ENCODE measurements at regions not wholly inside any gene's neighbourhood (a gene's known extent, or its start where the extent isn't known, plus 50 kb on each side); places are given as distances from the start of the nearest gene placed in this dataset.
A peak's percentile ranks its signal among the peaks of the same experiment; 100 is the strongest.
"Not testable (repeated sequence)": the region's sequence is repeated elsewhere in the genome, so short reads cannot be mapped to it uniquely, and the experiment has no call there.

DNA sequence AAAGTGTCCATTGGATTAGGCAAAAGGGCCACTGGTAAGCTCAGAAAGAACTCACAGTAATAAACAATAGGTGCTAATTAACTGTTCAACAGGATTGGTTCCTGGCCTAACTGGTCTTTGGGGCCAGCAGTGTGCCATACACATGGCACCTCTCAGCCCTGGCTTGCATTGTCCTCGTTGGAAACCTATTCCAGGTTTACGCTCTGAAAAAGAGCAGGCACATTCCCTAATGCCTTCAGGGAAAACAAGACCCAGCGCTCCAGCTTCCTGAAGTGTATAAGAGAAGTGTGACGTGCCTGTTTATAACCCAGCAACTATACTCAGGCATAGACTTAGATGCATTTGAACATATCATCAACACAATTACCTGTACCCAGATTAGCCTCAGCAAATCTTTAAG, 51.9 kb upstream of the RBM47 start:
- no peak for DNase-seq (ENCODE audit: low read depth in 1 of 2, low spot score in 1 of 2)

DNA sequence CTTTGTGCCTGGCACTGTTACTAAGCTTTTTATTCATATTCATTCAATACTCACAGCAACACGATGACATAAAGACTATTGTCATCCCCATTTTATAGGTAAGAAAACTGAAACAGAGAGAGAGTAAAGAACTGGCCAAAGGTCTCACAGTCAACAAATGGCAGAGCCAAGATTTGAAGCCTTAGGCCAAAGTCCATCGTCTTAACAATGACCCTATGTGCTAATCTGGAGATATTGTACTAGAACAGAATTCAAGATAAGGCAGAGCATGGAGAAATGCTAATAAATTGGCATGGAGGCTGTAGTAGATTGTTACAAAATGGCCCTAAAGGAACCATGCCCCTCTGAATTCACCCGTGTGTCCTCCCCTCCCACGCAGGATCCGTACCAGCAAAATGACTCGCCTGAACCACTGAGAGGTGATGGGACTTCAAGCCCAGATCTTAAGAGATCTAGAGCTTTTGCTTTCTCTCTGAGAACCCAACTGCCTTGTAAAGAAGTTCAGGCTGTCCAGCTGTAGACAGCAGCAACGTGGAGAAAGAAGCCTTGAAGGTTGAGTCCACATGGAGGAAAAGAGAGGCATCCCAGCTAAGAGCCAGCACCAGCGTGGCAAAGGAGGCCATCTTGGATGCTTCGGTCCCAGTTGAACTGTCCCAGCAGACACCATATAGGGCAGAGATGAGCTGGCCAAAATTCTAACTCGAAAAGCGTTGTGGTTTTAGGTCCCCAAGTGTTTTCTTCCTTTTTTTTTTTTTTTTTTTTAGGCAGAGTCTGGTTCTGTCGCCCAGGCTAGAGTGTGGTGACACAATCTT, 52.8 kb upstream of the RBM47 start:
- no peak for DNase-seq (ENCODE audit: low read depth in 1 of 2, low spot score in 1 of 2)

DNA sequence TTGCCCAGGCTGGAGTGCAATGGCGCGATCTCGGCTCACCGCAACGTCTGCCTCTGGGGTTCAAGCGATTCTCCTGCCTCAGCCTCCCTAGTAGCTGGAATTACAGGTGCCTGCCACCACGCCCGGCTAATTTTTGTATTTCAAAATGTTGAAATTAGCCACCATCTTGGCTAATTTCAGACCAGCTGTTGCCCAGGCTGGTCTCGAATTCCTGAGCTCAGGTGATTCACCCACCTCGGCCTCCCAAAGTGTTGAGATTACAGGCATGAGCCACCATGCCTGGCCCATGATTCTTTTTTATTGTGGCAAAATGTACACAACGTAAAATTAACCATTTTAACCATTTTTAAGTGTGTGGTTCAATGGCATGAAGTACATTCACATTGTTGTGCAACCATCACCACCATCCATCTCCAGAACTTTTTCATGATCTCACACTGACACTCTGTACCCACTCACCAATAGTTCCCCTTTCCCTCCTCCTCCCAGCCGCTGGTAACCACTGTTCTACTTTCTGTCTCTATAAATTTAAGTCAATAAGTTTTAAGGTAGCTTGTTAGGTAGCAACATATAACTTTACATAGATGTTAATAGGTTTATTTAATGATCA, 54.0 kb upstream of the RBM47 start:
- not testable (repeated sequence) for DNase-seq (ENCODE audit: low read depth in 1 of 2, low spot score in 1 of 2)

DNA sequence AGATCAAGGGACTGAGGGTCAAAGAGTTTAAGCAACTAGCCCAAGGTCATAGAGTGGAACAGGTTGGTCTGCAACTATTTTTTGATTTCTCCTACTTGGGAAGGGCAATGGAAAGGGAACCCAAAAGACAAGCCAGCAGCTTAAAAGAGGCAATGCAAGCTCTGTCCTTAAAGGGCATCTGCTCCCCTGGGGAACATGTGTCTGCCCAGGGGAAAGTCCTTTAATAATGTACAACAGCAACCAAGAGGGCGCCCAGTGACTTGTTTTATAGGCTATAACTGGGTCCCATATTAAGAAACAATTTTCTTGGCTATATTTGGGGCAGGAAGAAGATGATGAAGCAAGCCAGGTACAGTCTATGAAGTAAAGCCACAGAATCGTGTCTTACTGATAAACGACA, 54.7 kb upstream of the RBM47 start:
- no peak for DNase-seq (ENCODE audit: low read depth in 1 of 2, low spot score in 1 of 2)

DNA sequence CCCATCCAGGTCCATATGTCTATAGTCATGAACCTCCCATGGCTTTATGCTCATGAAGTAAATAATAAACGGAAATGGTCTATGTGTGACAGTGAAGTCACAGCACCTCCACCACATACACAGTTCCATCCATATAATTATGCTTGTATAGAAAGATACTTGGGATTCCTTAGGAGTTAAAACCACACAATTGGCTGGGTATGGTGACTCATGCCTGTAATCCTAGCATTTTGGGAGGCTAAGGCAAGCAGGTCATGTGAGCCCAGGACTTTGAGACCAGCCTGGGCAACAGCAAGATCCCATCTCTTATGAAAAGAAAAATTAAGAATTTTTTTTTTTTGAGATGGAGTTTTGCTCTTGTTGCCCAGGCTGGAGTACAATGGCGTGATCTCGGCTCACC, 55.6 kb upstream of the RBM47 start:
- DNase-seq (ENCODE audit: low read depth in 1 of 2, low spot score in 1 of 2): no peak

DNA sequence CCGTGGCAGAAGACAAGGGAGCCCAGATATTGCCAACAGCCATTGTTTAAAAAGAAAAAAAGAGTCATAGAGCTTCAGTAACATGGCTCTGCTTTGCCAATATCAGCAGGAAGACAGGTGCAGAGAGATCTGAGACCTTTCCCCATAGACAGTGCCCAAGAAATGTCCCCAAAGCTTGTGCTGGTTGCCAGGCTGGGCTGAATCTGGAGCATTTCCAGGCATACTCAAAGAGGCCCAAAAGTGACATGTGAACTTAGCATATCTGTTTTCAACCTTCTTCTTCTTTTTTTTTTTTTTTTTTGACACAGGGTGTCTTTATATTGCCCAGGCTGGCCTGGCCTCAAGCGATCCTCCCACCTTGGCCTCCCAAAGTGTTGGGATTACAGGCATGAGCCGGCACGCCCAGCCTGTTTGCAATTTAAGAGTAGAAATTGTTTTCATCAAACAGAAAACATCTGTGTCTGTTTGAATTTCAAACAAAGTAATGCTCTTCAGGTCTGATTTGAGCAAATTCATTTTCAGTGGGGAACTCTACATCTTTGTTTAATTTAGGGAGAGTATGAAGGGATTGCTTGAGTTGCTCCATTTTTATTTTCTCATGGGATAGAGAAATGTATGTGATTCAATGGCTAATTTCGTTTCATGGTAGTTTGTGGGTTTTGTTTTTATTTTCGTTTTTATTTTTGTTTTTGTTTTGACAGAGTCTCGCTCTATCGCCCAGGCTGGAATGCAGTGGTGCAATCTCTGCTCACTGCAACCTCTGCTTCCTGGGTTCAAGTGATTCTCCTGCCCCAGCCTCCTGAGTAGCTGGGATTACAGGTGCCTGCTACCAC, 56.6 kb upstream of the RBM47 start:
- DNase-seq (ENCODE audit: low read depth in 1 of 2, low spot score in 1 of 2): no peak

DNA sequence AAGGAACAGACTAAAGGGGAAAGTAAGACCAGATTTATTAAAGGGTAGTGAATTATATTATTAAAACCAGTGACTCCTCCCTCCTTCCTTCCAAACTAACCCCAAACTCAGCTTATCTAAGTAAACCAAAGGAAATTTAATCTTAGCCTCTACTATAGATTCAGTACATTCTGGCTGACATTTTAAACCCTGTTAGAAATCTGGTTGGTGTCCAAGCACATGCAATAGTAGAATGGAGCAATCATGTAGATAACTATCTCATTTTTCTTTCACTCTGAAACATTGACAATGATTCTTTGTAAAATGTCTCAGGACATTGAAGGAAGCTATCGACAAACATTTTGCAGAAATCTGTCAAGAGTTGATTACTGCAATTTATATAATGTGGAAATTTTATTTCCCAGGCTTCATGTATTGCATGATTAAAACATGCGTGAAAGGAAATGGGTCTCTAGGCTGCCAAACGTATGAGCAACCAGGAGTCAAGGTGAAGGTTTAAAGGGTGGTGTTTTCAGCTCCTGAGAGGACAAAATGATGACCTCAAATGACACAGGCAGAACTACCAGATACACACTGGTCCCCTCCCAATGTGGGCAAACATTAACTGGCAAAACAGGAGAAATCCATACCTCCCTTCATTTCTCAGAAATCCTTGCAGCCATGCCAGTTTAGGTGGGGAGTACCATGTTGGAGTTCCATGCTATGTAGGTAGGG, 58.2 kb upstream of the RBM47 start:
- DNase-seq (ENCODE audit: low read depth in 1 of 2, low spot score in 1 of 2): no peak

DNA sequence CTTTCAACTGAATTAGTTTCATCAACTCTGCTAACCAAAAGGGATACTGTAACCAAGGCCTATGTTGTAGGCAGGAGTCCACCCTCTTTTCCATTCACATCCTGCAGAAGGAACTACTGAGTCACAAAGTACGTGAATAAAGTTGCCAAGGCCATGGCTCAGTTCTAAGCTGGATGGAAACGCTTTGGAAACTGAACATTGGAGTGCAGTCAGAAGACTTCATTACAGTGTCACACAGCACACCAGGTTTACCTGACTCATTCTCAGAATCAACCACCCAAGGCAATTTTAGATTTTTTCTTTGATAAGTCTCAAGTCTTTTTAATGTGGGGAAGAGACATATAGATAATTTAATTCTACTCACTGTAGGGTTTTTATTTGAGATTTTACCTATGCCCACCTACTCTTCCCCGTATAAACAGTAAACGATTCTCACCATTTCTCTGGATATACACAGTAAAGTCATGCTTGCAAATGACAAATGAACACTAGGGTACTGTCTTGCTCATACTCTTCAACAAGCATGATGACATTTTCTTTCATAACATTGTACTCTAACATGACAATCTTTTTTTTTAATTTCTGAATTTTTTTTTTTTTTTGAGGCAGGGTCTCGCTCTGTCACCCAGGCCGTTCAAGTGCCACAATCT, 58.9 kb upstream of the RBM47 start:
- DNase-seq (ENCODE audit: low read depth in 1 of 2, low spot score in 1 of 2): peak in 1 of 2 donors; percentile 35

DNA sequence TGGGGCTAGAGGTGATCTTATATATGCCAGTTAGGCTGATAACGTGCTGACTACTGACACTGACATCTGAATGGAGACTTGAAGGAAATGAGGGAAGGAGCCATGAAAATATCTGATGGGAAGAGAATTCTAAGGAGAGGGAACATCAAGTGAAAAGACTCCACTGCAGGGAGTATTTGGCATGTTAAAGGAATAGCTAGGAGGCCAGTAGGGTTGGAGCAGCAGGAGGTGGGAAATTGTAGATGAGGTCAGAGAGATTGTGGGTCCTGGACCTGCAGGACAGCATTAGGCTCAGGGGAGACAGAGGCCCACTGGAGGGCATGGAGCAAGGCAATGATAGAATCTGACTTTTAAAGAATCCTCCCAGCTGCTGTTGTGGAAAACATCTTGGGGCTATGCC, 55.8 kb upstream of the NSUN7 start:
- no peak for DNase-seq (ENCODE audit: low read depth in 1 of 2, low spot score in 1 of 2)

DNA sequence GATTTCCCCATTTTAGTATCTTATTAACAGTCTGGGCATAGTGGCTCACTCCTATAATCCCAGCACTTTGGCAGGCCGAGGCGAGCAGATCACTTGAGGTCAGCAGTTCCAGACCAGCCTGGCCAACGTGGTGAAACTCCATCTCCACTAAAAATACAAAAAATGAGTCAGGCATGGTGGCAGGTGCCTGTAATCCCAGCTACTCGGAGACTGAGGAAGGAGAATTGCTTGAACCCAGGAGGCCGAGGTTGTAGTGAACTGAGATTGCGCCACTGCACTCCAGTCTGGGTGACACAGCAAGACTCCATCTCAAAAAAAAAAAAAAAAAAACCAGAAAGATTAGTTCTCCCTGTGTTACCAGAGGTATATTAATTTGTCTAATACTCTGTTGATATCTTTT, 52.3 kb upstream of the NSUN7 start:
- DNase-seq (ENCODE audit: low read depth in 1 of 2, low spot score in 1 of 2): not testable (repeated sequence)

DNA sequence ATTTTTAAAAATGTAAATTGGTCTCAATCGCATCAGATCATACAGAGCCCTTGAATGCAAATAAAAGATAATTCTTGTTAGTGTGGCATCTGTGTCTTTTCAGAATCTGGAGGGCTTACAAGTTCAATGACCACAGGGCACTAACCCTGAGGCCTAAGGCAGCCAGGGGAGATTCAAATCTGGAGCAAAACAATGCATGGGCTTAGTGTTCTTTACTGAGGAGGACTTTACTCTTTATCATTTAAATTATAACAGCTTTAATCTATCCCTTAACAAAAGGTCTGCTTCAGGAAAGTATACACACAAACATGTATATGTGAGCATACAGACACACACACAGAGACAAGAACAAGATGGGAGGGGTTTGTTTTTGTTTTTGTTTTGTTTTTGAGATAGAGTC, 51.0 kb upstream of the NSUN7 start:
- no peak for DNase-seq (ENCODE audit: low read depth in 1 of 2, low spot score in 1 of 2)

DNA sequence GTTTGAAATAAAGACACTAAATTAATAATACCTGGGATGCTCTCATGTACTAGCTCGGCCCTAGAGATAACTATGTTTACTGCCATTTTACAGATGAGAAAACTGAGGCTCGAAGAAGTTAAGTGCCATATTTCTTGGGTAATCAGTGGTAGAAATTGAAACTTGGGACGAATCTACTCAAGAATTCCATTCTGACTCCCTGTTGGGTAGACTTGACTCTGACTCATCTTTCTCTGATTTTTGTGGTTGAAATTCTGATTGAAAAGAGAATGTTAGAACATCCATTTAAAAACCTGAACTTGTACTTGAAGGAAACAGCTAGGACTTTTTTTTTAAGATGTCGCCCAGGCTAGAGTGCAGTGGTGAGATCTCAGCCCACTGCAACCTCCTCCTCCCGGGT, 50.1 kb upstream of the NSUN7 start:
- DNase-seq (ENCODE audit: low read depth in 1 of 2, low spot score in 1 of 2): no peak
